ENCODE measurements at regions not wholly inside any gene's neighbourhood (a gene's known extent, or its start where the extent isn't known, plus 50 kb on each side); places are given as distances from the start of the nearest gene placed in this dataset.

GRCh38 chr10:10865913-10866312 lies 151.8 kb upstream of the CELF2 start:
- no peak overlapping the region for H3K4me3 ChIP-seq (replicated peaks; ENCODE audit: insufficient read depth, low read length)
- no peak overlapping the region for H3K27ac ChIP-seq (replicated peaks)
- H3K27me3 ChIP-seq (ENCODE audit: insufficient read depth, poor library complexity, severe bottlenecking), result no peaks in the 10 kb centered on the region
- no peak for TF ChIP-seq SPI1 (IDR thresholded peaks at IDR 0.05; ENCODE audit: borderline replicate concordance, low read depth)
- no peak for TF ChIP-seq CTCF (IDR thresholded peaks at IDR 0.05; ENCODE audit: insufficient read depth, low read length)
- TF ChIP-seq REST (IDR thresholded peaks at IDR 0.05; ENCODE audit: insufficient replicate concordance, low read depth), result no peak
- no peak for TF ChIP-seq POLR2AphosphoS5 (IDR thresholded peaks at IDR 0.05; ENCODE audit: low read depth)
- TF ChIP-seq GABPA (IDR thresholded peaks at IDR 0.05; ENCODE audit: low read depth), result no peak
- no peak for DNase-seq (ENCODE audit: low read depth in 1 of 2, low spot score in 1 of 2)

DNA sequence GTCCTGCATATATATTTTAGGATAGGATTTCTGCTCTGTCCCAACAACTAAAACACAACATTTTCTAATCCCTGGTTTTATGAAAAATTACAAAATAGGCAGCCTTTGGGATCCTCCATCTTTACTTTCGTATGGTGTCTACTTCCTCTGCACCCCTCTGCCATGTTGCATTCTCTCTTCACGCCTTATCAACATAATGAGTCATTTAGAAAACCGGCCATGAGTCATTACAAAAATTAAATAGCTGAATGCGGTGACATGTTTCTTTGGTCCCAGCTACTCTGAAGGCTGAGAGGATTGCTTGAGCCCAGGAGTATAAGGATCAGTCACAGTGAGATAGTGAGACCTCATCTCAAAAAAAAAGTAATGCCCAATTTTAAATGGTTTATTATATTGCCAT lies 148.1 kb upstream of the CELF2 start:
- no peak overlapping the region for H3K4me3 ChIP-seq (replicated peaks; ENCODE audit: insufficient read depth, low read length)
- TF ChIP-seq REST (IDR thresholded peaks at IDR 0.05; ENCODE audit: insufficient replicate concordance, low read depth) (no peak), SPI1 (IDR thresholded peaks at IDR 0.05; ENCODE audit: borderline replicate concordance, low read depth) (no peak), POLR2AphosphoS5 (IDR thresholded peaks at IDR 0.05; ENCODE audit: low read depth) (no peak), CTCF (IDR thresholded peaks at IDR 0.05; ENCODE audit: insufficient read depth, low read length) (no peak), GABPA (IDR thresholded peaks at IDR 0.05; ENCODE audit: low read depth) (no peak)
- no peak overlapping the region for H3K27ac ChIP-seq (replicated peaks)
- DNase-seq (ENCODE audit: low read depth in 1 of 2, low spot score in 1 of 2), result no peak
- H3K27me3 ChIP-seq (ENCODE audit: insufficient read depth, poor library complexity, severe bottlenecking), result no peaks in the 10 kb centered on the region

GRCh38 chr10:10870523-10871241 lies 147.0 kb upstream of the CELF2 start:
- TF ChIP-seq GABPA (IDR thresholded peaks at IDR 0.05; ENCODE audit: low read depth) (no peak), CTCF (IDR thresholded peaks at IDR 0.05; ENCODE audit: insufficient read depth, low read length) (no peak), POLR2AphosphoS5 (IDR thresholded peaks at IDR 0.05; ENCODE audit: low read depth) (no peak), SPI1 (IDR thresholded peaks at IDR 0.05; ENCODE audit: borderline replicate concordance, low read depth) (no peak), REST (IDR thresholded peaks at IDR 0.05; ENCODE audit: insufficient replicate concordance, low read depth) (no peak)
- no peak overlapping the region for H3K4me3 ChIP-seq (replicated peaks; ENCODE audit: insufficient read depth, low read length)
- no peak for DNase-seq (ENCODE audit: low read depth in 1 of 2, low spot score in 1 of 2)
- no peak overlapping the region for H3K27ac ChIP-seq (replicated peaks)
- no peaks in the 10 kb centered on the region for H3K27me3 ChIP-seq (ENCODE audit: insufficient read depth, poor library complexity, severe bottlenecking)

All from HL-60 (cell line).